Panc1 (cell line): ENCODE measurements at regions not wholly inside any gene's neighbourhood (a gene's known extent, or its start where the extent isn't known, plus 50 kb on each side); places are given as distances from the start of the nearest gene placed in this dataset.

Experiments used
- ATAC-seq: fragments of 200-7000 bp; cut with Tn5 transposase; 2 replicates; pipeline ENCODE4 v1.9.1; 2020; ENCODE audit warnings: mild to moderate bottlenecking, moderate library complexity
- BruUV-seq: library from RNA; stranded (reverse); fragments of 400-500 nt; replicated peaks from 2 replicates; lab custom pipeline; 2021; lab: Mats Ljungman, UMichigan
- CTCF ChIA-PET: fragments of 300-600 bp; sonication (Branson Sonifier 250); formaldehyde crosslinking; loops from one replicate; lab custom pipeline; 2022; ENCODE audit warnings: antibody characterized with exemption; lab: Charles Lee
- POLR2A ChIA-PET: fragments of 300-600 bp; sonication (Branson Sonifier 250); formaldehyde crosslinking; loops from one replicate; lab custom pipeline; 2022; ENCODE audit warnings: antibody characterized with exemption; lab: Charles Lee
- DNase-seq: peaks from one replicate; pipeline ENCODE4 v3.0.0-alpha.2; 2010; ENCODE audit warnings: low read depth, low spot score
- H3K27ac ChIP-seq: 2 replicates; pipeline ENCODE4 v1.5.1; 2011; ENCODE audit warnings: mild to moderate bottlenecking, low read length, inconsistent platforms
- H3K27me3 ChIP-seq: fragments of 200-500 bp; sonication (Bioruptor generic); 2 replicates; pipeline ENCODE4 v1.6.0; 2014; ENCODE audit warnings: low read length, inconsistent platforms; ENCODE audit not compliant: control insufficient read depth, insufficient read depth
- H3K36me3 ChIP-seq: fragments of 200-500 bp; sonication (Bioruptor generic); 2 replicates; pipeline ENCODE4 v1.5.1; 2014; ENCODE audit warnings: inconsistent platforms, mild to moderate bottlenecking, low read length, moderate library complexity; ENCODE audit not compliant: control insufficient read depth, insufficient read depth
- H3K4me1 ChIP-seq: 2 replicates; pipeline ENCODE4 v1.5.1; 2011; ENCODE audit warnings: inconsistent platforms, mild to moderate bottlenecking, low read length, moderate library complexity; ENCODE audit not compliant: control insufficient read depth, insufficient read depth
- H3K4me3 ChIP-seq, 2 experiments: 2 replicates each; pipeline ENCODE4 v1.5.1; 2011 to 2012; ENCODE audit warnings: low read depth in 2 of 2, low read length in 2 of 2, mild to moderate bottlenecking in 2 of 2, inconsistent platforms in 1 of 2, moderate library complexity in 1 of 2
- H3K9me3 ChIP-seq: fragments of 200-500 bp; sonication (Bioruptor generic); 2 replicates; pipeline ENCODE4 v1.5.1; 2014; ENCODE audit warnings: low read depth, mild to moderate bottlenecking, inconsistent platforms, low read length, moderate library complexity; ENCODE audit not compliant: control insufficient read depth, insufficient read depth
- POLR2AphosphoS5 ChIP-seq: IDR thresholded peaks from 2 replicates; pipeline ENCODE4 v1.6.1; 2012; ENCODE audit warnings: mild to moderate bottlenecking, low read depth, low read length, moderate library complexity
- SIN3A ChIP-seq: IDR thresholded peaks from 2 replicates; pipeline ENCODE4 v1.6.1; 2012; ENCODE audit warnings: low read depth, mild to moderate bottlenecking, low read length, moderate library complexity, borderline replicate concordance; ENCODE audit not compliant: insufficient read depth
- TCF7L2 ChIP-seq: IDR thresholded peaks from 2 replicates; pipeline ENCODE4 v1.6.1; 2011; ENCODE audit warnings: mild to moderate bottlenecking, low read depth, low read length, inconsistent platforms
- in situ Hi-C: cut with HindIII; loops from 2 replicates; pipeline ENCODE4 v1.10.0; 2016; ENCODE audit warnings: low sequenced_read_pairs, low pct_unique_long_range_greater_than_20kb
- intact Hi-C: fragments of 100-400 bp; cut with micrococcal nuclease; formaldehyde crosslinking; loops from one replicate; pipeline ENCODE4 v1.10.0; 2022; ENCODE audit not compliant: unreplicated experiment
- TF ChIP-seq, protein P1 (sequence below), 2 experiments: IDR thresholded peaks; 2 replicates each; pipeline ENCODE4 v1.6.1; 2011 to 2012; ENCODE audit warnings: low read depth in 2 of 2, control low read depth in 1 of 2, low read length in 1 of 2, mild to moderate bottlenecking in 1 of 2, moderate library complexity in 1 of 2; ENCODE audit not compliant: insufficient read depth in 1 of 2
- TF ChIP-seq, protein P2 (sequence below): fragments of 450-650 bp; IDR thresholded peaks from 2 replicates; pipeline ENCODE4 v1.5.1; 2017; ENCODE audit warnings: mild to moderate bottlenecking

GRCh38 chr2:134089454-134089853 lies 164.4 kb upstream of the MGAT5 start:
- Histone ChIP-seq H3K27ac (no peak overlapping the region), H3K36me3 (no peaks in the 10 kb centered on the region), H3K9me3 (no peaks in the 10 kb centered on the region), H3K27me3 (no peaks in the 10 kb centered on the region), H3K4me3 (no peak overlapping the region), H3K4me1 (no peaks in the 10 kb centered on the region)
- CTCF ChIA-PET = no interaction called here
- POLR2A ChIA-PET = no interaction called here
- BruUV-seq = no TSS peak
- intact Hi-C loops (no loop called here), in situ Hi-C loops (no loop called here)
- DNase-seq (no peak), ATAC-seq (no peak)
- TF ChIP-seq, protein P1, sequence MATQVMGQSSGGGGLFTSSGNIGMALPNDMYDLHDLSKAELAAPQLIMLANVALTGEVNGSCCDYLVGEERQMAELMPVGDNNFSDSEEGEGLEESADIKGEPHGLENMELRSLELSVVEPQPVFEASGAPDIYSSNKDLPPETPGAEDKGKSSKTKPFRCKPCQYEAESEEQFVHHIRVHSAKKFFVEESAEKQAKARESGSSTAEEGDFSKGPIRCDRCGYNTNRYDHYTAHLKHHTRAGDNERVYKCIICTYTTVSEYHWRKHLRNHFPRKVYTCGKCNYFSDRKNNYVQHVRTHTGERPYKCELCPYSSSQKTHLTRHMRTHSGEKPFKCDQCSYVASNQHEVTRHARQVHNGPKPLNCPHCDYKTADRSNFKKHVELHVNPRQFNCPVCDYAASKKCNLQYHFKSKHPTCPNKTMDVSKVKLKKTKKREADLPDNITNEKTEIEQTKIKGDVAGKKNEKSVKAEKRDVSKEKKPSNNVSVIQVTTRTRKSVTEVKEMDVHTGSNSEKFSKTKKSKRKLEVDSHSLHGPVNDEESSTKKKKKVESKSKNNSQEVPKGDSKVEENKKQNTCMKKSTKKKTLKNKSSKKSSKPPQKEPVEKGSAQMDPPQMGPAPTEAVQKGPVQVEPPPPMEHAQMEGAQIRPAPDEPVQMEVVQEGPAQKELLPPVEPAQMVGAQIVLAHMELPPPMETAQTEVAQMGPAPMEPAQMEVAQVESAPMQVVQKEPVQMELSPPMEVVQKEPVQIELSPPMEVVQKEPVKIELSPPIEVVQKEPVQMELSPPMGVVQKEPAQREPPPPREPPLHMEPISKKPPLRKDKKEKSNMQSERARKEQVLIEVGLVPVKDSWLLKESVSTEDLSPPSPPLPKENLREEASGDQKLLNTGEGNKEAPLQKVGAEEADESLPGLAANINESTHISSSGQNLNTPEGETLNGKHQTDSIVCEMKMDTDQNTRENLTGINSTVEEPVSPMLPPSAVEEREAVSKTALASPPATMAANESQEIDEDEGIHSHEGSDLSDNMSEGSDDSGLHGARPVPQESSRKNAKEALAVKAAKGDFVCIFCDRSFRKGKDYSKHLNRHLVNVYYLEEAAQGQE (IDR thresholded peaks at IDR 0.05; ENCODE audit: insufficient read depth in 1 of 2, low read depth in 2 of 2, low read length in 1 of 2) = no peak
- TF ChIP-seq SIN3A (no peak), TCF7L2 (no peak), POLR2AphosphoS5 (no peak)
- TF ChIP-seq, protein P2, sequence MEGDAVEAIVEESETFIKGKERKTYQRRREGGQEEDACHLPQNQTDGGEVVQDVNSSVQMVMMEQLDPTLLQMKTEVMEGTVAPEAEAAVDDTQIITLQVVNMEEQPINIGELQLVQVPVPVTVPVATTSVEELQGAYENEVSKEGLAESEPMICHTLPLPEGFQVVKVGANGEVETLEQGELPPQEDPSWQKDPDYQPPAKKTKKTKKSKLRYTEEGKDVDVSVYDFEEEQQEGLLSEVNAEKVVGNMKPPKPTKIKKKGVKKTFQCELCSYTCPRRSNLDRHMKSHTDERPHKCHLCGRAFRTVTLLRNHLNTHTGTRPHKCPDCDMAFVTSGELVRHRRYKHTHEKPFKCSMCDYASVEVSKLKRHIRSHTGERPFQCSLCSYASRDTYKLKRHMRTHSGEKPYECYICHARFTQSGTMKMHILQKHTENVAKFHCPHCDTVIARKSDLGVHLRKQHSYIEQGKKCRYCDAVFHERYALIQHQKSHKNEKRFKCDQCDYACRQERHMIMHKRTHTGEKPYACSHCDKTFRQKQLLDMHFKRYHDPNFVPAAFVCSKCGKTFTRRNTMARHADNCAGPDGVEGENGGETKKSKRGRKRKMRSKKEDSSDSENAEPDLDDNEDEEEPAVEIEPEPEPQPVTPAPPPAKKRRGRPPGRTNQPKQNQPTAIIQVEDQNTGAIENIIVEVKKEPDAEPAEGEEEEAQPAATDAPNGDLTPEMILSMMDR = no peak

DNA sequence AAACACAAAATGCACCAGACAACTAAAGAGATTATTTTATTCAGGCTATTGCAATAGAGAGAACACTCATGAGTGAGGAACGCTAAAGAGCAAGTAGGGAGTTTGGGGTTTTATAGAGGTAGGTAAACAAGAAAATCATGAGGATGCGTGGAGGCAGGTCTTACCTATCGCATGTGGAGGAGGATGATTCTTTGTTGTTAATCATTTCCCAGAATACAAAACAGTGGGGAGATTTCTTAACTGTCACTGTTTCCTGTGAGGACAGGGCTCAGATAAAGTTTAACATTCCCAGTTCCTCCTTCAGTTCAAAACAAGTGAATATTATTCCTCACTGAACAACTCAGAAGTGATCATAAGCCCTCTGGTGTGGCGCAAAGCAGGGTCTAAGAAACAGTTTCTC lies 156.1 kb upstream of the MGAT5 start:
- Histone ChIP-seq H3K4me1 (no peaks in the 10 kb centered on the region), H3K27ac (no peak overlapping the region), H3K9me3 (no peaks in the 10 kb centered on the region), H3K36me3 (no peaks in the 10 kb centered on the region), H3K27me3 (no peaks in the 10 kb centered on the region; the same call in 1 of the 2 replicates), H3K4me3 (no peak overlapping the region)
- intact Hi-C loops = no loop called here
- CTCF ChIA-PET = no interaction called here
- no peak for TF ChIP-seq POLR2AphosphoS5
- no peak for TF ChIP-seq TCF7L2
- TF ChIP-seq, protein P2 = no peak
- TF ChIP-seq, protein P1 (IDR thresholded peaks at IDR 0.05; ENCODE audit: insufficient read depth in 1 of 2, low read depth in 2 of 2, low read length in 1 of 2) = no peak
- TF ChIP-seq SIN3A = no peak
- DNase-seq (no peak), ATAC-seq (no peak)
- no TSS peak for BruUV-seq
- POLR2A ChIA-PET = no interaction called here
- in situ Hi-C loops = no loop called here
